ENCODE measurements at regions not wholly inside any gene's neighbourhood (a gene's known extent, or its start where the extent isn't known, plus 50 kb on each side); places are given as distances from the start of the nearest gene placed in this dataset.
"Not testable (repeated sequence)": the region's sequence is repeated elsewhere in the genome, so short reads cannot be mapped to it uniquely, and the experiment has no call there.

DNA sequence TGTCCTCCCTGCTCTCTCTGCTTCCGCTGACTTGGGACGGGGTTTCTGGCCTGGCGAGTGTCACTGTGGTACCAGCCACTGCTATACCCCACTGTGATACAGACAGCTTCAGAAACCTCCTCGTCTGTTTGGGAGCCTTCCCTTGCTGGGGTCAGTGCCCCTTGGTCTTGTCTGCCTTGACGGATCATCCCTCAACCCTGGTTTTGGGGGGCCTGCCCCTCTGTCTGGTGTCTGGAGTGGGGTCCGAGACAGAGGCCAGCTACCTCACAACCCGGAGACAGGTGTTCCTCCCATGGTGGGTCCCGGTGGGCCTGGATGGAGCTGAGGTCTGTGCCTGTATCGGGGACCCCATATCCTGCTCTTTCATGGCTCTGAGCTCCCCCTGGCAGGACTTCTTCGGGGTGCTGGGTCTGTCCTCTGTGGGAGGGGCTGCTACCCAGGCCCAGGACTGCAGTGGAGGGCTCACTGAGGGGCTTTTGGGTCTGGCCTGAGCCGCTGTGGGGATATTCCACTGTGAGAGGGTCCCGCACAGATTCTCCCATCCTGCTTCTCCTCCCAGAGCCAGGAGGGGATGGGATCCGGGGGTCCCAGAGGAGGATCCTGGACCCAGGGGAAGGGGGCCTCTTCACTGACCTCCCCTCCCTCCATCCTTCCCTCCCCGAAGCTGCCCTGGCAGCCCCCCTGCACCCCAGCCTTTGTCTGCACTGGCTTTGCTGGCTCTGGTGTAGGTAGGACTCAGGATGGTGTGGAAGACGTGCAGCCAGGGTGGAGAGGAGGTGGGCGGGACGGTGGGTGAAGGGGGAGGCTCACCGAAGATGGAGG lies 365.5 kb downstream of the TMEM121 start:
- TF ChIP-seq, protein P1, sequence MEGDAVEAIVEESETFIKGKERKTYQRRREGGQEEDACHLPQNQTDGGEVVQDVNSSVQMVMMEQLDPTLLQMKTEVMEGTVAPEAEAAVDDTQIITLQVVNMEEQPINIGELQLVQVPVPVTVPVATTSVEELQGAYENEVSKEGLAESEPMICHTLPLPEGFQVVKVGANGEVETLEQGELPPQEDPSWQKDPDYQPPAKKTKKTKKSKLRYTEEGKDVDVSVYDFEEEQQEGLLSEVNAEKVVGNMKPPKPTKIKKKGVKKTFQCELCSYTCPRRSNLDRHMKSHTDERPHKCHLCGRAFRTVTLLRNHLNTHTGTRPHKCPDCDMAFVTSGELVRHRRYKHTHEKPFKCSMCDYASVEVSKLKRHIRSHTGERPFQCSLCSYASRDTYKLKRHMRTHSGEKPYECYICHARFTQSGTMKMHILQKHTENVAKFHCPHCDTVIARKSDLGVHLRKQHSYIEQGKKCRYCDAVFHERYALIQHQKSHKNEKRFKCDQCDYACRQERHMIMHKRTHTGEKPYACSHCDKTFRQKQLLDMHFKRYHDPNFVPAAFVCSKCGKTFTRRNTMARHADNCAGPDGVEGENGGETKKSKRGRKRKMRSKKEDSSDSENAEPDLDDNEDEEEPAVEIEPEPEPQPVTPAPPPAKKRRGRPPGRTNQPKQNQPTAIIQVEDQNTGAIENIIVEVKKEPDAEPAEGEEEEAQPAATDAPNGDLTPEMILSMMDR (IDR thresholded peaks at IDR 0.05): no peak
- no peaks in the 10 kb centered on the region for H3K4me1 ChIP-seq (ENCODE audit: low read depth)
- no peaks in the 10 kb centered on the region for H3K9me3 ChIP-seq
- H3K36me3 ChIP-seq (ENCODE audit: low read depth): no peaks in the 10 kb centered on the region
- DNase-seq (peak in 2 of 3 donors; percentile 8 to 30), ATAC-seq (no peak)
- H3K4me3 ChIP-seq: no peak overlapping the region
- intact Hi-C loops (cut with DNase I, micrococcal nuclease): no loop called here

DNA sequence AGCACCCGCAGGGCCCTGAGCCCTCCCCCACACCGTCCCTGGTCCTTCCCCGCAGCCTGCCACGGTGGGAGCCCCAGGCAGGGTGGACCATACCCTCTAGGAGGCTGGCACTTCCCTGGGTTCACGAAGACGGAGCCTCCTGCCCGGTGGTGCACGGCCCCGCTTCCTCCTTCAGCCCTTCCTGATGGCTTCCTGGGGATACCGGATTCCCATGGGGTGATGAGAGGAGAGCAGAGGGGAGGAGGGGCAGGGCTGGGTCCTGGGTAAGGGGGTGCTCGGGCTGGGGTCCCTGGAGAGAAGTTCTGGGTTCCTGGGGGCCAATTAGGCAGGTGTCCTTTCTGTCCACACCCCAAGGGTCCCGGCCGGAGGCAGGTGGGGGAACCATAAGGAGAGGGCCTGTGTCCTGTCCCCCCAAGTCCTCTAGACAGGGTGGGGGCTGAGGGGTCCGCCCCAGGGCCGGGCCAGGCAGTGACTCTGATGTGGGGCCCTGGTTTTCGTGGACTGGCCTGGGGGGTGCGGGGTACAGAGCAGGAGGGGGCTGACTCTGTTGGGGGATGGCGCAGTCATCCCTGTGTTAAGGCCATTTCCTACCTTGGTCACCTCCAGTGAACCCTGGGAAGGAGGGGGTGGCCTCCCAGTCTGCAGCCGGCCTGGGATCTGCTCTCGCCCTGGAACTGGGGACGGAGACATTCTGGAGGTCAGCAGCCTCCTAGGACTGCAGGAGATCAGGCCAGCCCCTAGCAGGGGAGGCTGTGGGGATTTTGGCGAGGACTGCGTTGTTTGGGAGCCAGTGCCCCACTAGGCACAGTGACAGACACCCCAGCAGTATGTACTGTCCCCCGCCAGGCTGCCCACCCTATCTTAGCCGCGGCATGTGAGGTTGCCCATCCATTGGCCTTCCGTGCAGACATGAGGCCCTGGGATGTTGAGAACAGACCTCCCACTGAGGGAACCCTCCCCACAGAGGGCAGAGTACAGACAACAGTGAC lies 366.4 kb downstream of the TMEM121 start:
- intact Hi-C loops (cut with DNase I, micrococcal nuclease); H3K9me3 ChIP-seq; ATAC-seq; H3K4me3 ChIP-seq; H3K4me1 ChIP-seq (ENCODE audit: low read depth); H3K36me3 ChIP-seq (ENCODE audit: low read depth): not testable (repeated sequence)
- peak in 1 of 3 donors; percentile 15 for DNase-seq

DNA sequence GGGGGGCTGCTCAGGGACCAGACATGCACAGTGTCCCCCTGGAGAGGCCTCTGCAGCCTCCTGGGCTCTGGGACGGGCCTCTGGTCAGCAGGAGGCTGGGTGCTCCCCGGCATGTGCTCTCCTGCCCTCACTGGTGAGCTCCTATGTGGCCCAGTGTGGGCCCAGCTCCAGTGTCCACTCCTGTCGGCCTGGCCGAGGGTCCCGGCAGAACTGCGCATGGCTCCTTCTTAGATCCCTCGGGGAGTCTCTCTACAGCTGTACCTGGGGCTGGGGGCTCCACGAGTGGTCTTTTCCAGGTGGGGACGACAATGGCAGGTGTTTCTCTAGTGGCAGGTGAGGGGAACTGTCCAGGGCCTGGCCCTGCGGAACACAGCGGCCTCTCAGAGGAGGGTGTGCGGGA lies 367.3 kb downstream of the TMEM121 start:
- ATAC-seq; H3K4me1 ChIP-seq (ENCODE audit: low read depth); H3K9me3 ChIP-seq; intact Hi-C loops (cut with DNase I, micrococcal nuclease); H3K36me3 ChIP-seq (ENCODE audit: low read depth); H3K4me3 ChIP-seq; DNase-seq: not testable (repeated sequence)

DNA sequence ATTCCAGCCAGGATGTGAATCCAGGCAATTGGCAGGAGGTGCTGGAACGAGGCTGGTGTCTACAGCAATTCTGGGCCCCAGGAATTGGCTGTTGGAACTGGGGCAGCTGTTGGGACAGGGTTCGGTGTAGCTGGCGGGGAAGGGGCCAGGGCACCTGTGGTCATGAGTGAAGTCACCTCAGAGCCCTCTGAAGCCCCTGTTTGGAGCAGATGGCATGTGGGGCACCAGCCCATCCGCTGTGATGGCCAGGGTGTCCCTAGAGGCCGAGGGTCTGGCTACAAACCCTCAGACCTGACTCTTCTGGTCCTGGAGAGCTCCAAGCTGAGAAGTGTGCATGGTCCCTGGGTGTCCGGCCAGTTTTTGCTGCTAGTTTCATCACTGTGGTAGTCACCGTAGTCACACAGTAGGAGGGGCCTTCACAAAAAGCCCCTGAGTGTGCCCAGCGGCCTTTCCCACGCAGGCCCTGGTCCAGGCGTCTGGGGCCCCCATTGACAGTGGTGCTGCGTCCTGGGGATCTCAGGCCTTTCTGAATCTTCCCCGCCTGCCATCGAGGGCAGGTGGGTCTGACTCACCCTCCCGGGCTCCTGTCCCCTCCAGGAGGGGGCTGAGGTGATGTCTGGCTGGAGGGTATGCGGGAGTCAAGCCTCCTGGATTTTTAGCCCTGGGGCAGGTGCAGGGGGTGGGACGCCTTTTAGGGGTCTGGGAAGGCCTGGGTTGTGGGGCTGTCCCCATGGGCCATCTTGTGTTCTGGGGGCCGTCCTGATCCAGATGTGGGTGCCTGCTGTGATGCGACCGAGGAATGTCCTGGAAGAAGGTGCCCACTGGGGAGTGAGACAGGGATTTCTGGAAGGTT lies 368.0 kb downstream of the TMEM121 start:
- DNase-seq (peak in 1 of 3 donors; percentile 15), ATAC-seq (no peak)
- Histone ChIP-seq H3K4me1 (ENCODE audit: low read depth) (no peaks in the 10 kb centered on the region), H3K9me3 (no peaks in the 10 kb centered on the region), H3K4me3 (no peak overlapping the region), H3K36me3 (ENCODE audit: low read depth) (no peaks in the 10 kb centered on the region)
- TF ChIP-seq, protein P1 (IDR thresholded peaks at IDR 0.05): no peak
- intact Hi-C loops (cut with DNase I, micrococcal nuclease): no loop called here

DNA sequence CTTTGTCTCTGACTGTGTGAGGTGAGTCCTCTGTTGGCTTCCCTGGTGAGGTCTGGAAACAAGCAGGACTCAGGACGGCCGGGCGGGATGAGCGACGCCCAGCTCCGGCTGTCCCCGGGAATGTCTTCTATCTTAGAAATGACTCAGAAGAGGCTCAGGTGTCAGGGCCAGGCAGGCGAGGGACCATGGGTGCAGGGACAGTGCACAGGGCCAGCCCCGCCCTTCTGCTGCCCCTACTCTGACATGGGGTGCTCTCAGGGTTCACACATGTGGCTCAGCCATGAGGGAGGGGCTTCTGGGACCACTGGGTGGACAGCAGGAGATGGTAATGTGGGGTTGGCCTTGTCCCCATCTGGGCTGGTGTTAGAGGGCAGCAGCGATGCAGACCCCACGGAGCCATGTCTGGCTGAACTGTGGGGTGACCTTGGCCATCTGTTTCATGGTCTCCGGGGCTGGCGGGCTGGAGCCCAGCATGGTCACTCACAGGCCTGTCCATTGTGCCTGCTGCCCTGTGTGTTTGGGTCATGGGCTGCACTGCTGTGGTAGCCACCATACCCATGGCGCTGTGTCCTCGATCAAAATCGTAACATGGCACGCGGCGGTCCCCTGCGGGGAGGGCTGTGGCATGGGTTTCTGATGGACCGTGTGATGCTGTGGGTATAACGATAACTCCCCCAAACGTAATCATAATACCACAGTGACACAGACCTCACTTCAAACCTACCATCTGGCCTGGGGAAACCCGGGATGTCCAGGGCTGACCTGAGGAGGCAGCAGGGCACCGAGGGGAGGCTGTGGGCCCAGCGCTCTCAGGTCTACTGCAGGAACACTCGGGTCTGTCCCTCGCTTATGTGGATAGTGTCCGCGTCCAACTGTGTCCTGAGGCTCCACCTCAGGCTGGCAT lies 368.8 kb downstream of the TMEM121 start:
- H3K9me3 ChIP-seq: no peaks in the 10 kb centered on the region
- no peak for ATAC-seq
- peak in 2 of 3 donors; percentile 15 to 33 for DNase-seq
- H3K36me3 ChIP-seq (ENCODE audit: low read depth): no peaks in the 10 kb centered on the region
- intact Hi-C loops (cut with DNase I, micrococcal nuclease): no loop called here
- no peak overlapping the region for H3K4me3 ChIP-seq
- H3K4me1 ChIP-seq (ENCODE audit: low read depth): no peaks in the 10 kb centered on the region
- TF ChIP-seq, protein P1 (IDR thresholded peaks at IDR 0.05): no peak

DNA sequence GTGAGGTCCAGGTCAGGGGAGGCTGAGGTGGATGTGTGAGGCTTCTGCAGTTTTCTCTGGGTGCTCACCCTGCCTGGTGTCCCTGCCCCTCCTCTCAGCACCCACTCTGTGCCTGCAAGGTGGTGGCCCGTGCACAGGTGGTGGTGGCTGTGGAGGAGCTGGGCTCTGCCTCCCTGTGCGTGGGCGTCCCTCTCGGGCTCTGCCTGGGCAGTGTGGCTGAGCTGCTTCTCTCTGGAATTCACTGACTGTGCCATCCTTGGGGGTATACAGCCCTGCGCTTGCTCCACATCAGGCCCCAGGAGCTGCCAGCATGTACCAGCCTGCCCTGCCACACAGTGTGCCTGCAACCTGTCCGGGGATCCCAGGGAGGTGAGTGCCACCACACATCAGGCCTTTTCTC lies 369.8 kb downstream of the TMEM121 start:
- H3K36me3 ChIP-seq (ENCODE audit: low read depth); H3K4me1 ChIP-seq (ENCODE audit: low read depth); H3K9me3 ChIP-seq; ATAC-seq; intact Hi-C loops (cut with DNase I, micrococcal nuclease); H3K4me3 ChIP-seq: not testable (repeated sequence)
- DNase-seq: peak in 2 of 3 donors; percentile 11 to 34

DNA sequence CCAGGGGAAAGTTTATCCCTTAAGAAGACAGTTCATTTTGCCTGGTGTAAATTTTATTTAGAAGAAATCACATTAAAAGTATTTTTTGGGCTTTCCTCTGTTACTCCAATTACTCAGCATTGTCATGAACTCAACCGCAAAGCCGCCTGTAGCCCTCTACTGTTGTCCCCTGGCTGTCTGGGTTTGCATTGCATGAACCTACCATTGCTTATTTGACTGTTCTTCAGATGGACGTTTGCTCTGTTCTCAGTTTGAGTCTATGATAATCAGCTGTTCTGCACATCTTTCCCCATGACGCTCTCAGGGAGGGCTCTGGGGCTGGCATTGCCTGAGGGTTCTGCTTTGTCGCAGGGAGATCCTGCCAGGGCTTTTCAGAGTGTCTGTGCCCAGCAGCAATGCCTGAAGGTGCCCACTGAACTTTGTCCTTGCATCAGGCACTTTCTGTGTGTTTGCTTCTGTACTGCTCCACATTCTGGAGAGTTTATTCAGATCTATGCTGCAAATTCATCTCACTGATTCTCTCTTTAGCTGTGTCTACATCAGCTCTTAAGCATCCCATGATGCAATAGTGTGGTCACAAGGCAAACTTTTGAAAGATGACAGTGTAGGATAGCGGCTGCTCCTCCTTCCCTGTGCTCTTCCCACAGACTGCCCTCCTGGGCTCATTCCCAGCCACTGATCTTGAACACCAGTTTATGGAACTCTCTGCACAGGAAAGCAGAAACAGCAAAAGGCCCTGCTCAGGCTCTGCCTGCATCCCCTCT lies 370.8 kb downstream of the TMEM121 start:
- H3K9me3 ChIP-seq; intact Hi-C loops (cut with DNase I, micrococcal nuclease); ATAC-seq; H3K4me3 ChIP-seq; H3K4me1 ChIP-seq (ENCODE audit: low read depth); H3K36me3 ChIP-seq (ENCODE audit: low read depth); DNase-seq: not testable (repeated sequence)

All from mucosa of descending colon (tissue), 3 donors.